ENCODE measurements at regions not wholly inside any gene's neighbourhood (a gene's known extent, or its start where the extent isn't known, plus 50 kb on each side); places are given as distances from the start of the nearest gene placed in this dataset.

DNA sequence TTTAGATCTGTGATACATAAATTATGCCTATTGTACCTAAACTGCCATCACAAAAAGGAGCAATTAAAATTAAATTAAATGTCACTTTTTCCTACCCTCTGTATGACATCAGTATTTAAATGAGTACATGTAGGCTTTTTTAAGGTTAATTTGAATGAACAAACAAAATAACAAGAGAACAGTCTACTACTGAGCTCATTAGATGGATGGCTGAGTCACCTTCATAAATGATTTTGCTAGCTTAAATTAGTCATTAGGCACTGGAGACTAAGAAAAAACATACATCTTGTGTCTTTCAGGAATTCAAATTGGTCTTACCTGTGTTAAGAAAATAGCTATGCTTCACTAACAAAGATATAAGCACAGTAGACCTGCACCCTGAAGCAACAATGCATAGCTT is 153.6 kb downstream of the RCN1 start:
- Histone ChIP-seq H3K27me3 (no peaks in the 10 kb centered on the region), H3K4me3 (no peak overlapping the region), H3K4me1 (no peaks in the 10 kb centered on the region), H3K9me3 (no peaks in the 10 kb centered on the region), H3K27ac (no peak overlapping the region), H3K36me3 (no peaks in the 10 kb centered on the region)
- TF ChIP-seq EP300 (IDR thresholded peaks at IDR 0.05) (no peak), POLR2A (IDR thresholded peaks at IDR 0.05) (no peak)
- TF ChIP-seq, protein P1, sequence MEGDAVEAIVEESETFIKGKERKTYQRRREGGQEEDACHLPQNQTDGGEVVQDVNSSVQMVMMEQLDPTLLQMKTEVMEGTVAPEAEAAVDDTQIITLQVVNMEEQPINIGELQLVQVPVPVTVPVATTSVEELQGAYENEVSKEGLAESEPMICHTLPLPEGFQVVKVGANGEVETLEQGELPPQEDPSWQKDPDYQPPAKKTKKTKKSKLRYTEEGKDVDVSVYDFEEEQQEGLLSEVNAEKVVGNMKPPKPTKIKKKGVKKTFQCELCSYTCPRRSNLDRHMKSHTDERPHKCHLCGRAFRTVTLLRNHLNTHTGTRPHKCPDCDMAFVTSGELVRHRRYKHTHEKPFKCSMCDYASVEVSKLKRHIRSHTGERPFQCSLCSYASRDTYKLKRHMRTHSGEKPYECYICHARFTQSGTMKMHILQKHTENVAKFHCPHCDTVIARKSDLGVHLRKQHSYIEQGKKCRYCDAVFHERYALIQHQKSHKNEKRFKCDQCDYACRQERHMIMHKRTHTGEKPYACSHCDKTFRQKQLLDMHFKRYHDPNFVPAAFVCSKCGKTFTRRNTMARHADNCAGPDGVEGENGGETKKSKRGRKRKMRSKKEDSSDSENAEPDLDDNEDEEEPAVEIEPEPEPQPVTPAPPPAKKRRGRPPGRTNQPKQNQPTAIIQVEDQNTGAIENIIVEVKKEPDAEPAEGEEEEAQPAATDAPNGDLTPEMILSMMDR (IDR thresholded peaks at IDR 0.05) = no peak
- DNase-seq (ENCODE audit: low spot score in 2 of 2) = no peak

DNA sequence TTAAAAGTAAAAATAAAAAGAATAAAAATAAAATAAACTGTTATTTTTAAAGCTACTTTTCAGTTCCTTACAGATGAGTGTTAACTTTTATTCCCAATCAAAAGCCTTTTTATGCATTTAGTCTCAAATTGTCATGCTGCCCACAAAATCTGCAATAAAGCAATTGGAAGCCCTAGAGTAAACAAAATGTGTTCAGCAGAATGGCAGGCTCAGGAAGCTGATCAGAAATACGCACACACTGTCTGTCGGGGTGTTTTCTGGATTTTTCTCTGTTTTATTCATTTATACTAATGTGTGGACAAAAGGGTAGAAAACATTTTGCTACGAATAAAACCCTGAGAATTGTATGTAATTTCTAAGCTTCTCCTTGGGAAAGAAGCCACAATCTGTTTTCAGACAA is 162.8 kb downstream of the RCN1 start:
- no peaks in the 10 kb centered on the region for H3K36me3 ChIP-seq
- 66 to 71% methylated on average over 3 of the region's 3 CpGs for WGBS, 2 donors
- DNase-seq (ENCODE audit: low spot score in 2 of 2) = no peak
- no peak overlapping the region for H3K4me3 ChIP-seq
- no peaks in the 10 kb centered on the region for H3K27me3 ChIP-seq
- H3K9me3 ChIP-seq = no peaks in the 10 kb centered on the region
- H3K4me1 ChIP-seq = no peaks in the 10 kb centered on the region
- TF ChIP-seq EP300 (IDR thresholded peaks at IDR 0.05) (no peak), POLR2A (IDR thresholded peaks at IDR 0.05) (no peak)
- TF ChIP-seq, protein P1 (IDR thresholded peaks at IDR 0.05) = no peak
- no peak overlapping the region for H3K27ac ChIP-seq

DNA sequence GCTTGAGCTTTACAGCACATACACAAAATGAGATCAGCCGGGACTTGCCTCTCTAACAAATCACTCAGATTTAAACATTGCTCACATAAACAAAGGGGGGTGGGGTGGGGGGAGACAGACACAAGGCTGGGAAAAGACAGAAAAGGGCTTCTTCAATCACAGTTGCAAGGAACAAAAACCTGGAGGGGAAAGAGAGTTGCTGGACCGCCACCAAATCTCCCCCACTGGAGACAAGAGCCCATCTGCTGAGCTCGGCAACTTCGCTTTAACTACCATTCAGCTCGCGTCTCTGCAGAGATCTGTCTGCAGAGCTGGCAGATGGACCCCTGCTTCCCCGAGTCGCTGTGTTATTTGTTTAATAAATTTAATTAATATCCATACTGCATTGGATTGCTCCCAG is 165.0 kb downstream of the RCN1 start:
- no peak overlapping the region for H3K4me3 ChIP-seq
- H3K9me3 ChIP-seq = no peaks in the 10 kb centered on the region
- no peaks in the 10 kb centered on the region for H3K36me3 ChIP-seq
- no peaks in the 10 kb centered on the region for H3K4me1 ChIP-seq
- WGBS, 2 donors = 31 to 35% methylated on average over 8 of the region's 8 CpGs
- H3K27ac ChIP-seq = no peak overlapping the region
- DNase-seq (ENCODE audit: low spot score in 2 of 2) = no peak
- no peak for TF ChIP-seq EP300 (IDR thresholded peaks at IDR 0.05)
- no peak for TF ChIP-seq POLR2A (IDR thresholded peaks at IDR 0.05)
- TF ChIP-seq, protein P1 (IDR thresholded peaks at IDR 0.05) = no peak
- no peaks in the 10 kb centered on the region for H3K27me3 ChIP-seq

DNA sequence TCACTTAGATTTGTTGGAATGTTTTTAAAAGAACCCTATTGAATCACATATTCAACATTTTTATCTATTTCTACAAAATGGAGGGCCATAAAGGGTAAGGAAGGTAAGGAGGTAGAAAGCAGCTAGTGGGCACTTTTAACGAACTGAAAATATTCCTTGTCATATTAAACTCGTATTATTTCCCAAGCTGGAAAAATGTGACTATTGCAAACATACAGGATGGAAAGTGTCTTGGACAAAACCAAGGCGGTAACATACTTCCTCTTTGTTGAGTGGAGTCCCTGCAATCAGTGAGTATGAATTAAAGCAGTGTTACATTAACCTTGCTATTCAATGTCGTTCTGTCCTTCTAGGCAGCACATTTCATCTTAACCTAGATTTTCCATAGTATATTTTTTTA is 165.6 kb downstream of the RCN1 start:
- Histone ChIP-seq H3K4me3 (no peak overlapping the region), H3K27ac (no peak overlapping the region), H3K27me3 (no peaks in the 10 kb centered on the region), H3K36me3 (no peaks in the 10 kb centered on the region), H3K4me1 (no peaks in the 10 kb centered on the region), H3K9me3 (no peaks in the 10 kb centered on the region)
- DNase-seq (ENCODE audit: low spot score in 2 of 2) = no peak
- TF ChIP-seq, protein P1 (IDR thresholded peaks at IDR 0.05) = no peak
- WGBS, 2 donors = 77 to 81% methylated on average over 4 of the region's 4 CpGs

DNA sequence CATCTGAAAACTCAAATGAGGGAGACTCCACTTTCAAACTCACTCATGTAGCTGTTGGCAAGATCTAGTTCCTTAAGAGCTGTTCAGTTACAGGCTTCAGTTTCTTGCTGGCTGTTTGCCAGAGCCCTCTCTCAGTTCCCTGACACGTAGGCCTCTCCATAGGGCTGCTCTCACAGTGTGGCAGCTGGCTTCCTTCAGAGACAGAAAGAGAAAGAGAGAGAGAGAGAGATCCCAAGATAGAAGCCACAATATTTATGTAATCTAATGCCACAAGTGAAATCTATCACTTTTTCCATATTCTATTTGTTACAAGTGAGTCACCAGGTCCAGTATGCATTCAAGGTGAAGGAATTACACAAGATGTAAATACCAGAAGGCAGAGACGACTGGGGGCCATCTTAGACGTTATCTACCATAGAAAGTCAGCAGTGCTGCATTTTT is 168.8 kb downstream of the RCN1 start:
- H3K4me3 ChIP-seq = no peak overlapping the region
- H3K27ac ChIP-seq = no peak overlapping the region
- 35 to 43% methylated on average over 3 of the region's 3 CpGs for WGBS, 2 donors
- H3K27me3 ChIP-seq = no peaks in the 10 kb centered on the region
- no peaks in the 10 kb centered on the region for H3K9me3 ChIP-seq
- no peaks in the 10 kb centered on the region for H3K36me3 ChIP-seq
- peak in 1 of 2 donors; percentile 18 for DNase-seq (ENCODE audit: low spot score in 2 of 2)
- TF ChIP-seq EP300 (IDR thresholded peaks at IDR 0.05) (no peak), POLR2A (IDR thresholded peaks at IDR 0.05) (no peak)
- TF ChIP-seq, protein P1 (IDR thresholded peaks at IDR 0.05) = no peak
- H3K4me1 ChIP-seq = no peaks in the 10 kb centered on the region

Data from tibial nerve (tissue), 4 donors.